ENCODE measurements at regions not wholly inside any gene's neighbourhood (a gene's known extent, or its start where the extent isn't known, plus 50 kb on each side); places are given as distances from the start of the nearest gene placed in this dataset.

GRCh38 chr6:92538275-92538674, 881.1 kb downstream of the EPHA7 start:
- DNase-seq (ENCODE audit: low read depth) = peak; percentile 98

GRCh38 chr6:92534109-92534508, 885.2 kb downstream of the EPHA7 start:
- no peak for DNase-seq (ENCODE audit: low read depth)

DNA sequence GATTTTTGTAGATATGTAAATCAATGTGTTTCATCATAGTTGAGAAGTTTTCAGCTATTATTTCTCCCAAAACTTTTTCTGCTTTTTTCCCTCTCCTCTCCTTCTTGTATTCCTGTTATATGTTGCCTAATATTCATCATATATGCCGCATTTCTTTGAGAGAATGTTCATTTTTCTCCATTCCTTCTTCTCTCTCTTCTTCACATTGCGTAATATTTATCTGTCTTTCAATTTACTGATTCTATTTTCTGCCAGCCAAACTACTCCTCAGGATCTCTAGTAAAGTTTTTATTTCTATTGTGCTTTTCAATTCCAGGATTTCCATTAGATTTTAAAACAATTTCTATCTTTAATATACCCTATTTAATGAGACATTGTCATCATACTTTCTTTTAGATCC, 896.8 kb downstream of the EPHA7 start:
- DNase-seq (ENCODE audit: low read depth) = no peak

- DNase-seq (ENCODE audit: low read depth) = peak; percentile 18
Observed at GRCh38 chr6:92521553-92521952, 897.8 kb downstream of the EPHA7 start.

DNA sequence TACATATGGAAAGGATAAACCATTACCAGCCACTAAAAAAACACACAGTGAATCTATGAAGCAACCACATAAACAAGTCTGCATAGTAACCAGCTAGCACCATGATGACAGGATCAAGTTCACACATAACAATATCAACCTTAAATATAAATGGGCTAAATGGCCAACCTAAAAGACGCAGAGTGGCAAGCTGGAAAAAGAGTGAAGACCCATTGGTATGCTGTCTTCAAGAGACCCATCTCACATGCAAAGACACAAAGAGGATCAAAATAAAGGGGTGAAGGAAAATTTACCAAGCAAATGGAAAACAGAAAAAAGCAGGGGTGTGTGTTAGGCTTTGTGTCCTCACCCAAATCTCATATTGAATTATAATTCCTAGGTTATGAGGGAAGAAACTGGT, 909.2 kb downstream of the EPHA7 start:
- no peak for DNase-seq (ENCODE audit: low read depth)

- peak; percentile 55 for DNase-seq (ENCODE audit: low read depth)
Observed at GRCh38 chr6:92507552-92507951, 911.8 kb downstream of the EPHA7 start.

- DNase-seq (ENCODE audit: low read depth) = no peak
Observed at GRCh38 chr6:92504509-92504908, 914.9 kb downstream of the EPHA7 start.

DNA sequence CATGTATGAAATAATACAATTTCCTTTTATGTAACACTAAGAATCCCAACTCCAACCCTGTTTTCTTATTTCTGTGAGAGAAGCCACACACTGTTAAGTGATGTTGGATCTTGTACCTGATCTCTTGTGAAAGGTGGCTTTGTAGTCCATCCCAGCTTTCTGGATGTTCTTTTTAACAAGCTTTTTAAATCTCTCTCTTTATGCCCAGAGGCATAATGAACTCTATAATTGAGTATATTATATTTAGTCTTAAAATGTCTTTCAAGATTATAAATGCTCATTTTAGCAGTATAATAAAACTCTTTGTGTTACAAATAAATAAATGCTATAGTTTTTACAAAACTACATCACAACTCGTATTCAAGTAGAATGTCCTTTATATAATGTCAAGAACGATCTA, 922.1 kb downstream of the EPHA7 start:
- DNase-seq (ENCODE audit: low read depth) = no peak

DNA sequence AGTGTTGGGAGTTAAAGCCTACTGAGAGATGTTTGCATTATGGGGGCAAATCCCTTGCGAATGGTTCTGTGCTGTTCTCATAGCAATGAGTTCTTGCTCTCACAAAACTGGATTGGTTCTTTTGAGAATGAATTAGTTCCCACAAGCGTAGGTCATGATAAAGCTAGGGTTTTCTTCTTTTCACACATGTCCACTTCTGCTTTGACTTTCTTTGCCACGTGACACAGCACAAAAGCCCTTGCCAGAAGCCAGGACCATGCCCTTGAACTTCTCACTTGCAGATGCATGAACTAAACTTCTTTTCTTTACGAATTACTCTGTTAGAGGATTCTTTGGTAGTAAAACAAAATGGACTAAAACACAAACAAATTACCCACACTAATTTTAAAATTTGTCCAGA, 922.8 kb downstream of the EPHA7 start:
- no peak for DNase-seq (ENCODE audit: low read depth)

DNA sequence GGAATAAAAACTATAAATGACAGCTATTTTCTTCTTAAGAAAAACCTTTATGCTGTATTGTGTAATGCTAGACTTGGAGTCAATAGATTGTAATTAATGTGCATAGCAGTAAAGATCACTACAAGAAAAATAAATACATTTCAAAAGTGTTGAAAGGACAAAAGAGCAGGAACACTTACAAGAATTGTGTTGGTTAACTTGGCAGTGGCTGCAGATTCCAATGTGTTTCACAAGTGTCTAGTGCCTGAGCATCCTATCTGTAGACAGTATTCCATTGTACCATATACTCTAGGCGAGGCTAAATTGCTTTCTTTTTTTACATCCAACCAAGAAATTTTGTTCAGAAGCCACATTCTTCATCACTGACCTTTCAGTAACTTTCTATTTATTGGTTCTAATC, 924.1 kb downstream of the EPHA7 start:
- DNase-seq (ENCODE audit: low read depth) = peak; percentile 71

GRCh38 chr6:92485487-92485886, 933.9 kb downstream of the EPHA7 start:
- DNase-seq (ENCODE audit: low read depth) = no peak

GRCh38 chr6:92479831-92480230, 939.5 kb downstream of the EPHA7 start:
- peak; percentile 37 for DNase-seq (ENCODE audit: low read depth)

- no peak for DNase-seq (ENCODE audit: low read depth)
Observed at GRCh38 chr6:92473056-92473455, 946.3 kb downstream of the EPHA7 start.

- no peak for DNase-seq (ENCODE audit: low read depth)
Observed at GRCh38 chr6:92469186-92469828, 950.1 kb downstream of the EPHA7 start.

- no peak for DNase-seq (ENCODE audit: low read depth)
Observed at GRCh38 chr6:92468066-92468465, 951.3 kb downstream of the EPHA7 start.

DNA sequence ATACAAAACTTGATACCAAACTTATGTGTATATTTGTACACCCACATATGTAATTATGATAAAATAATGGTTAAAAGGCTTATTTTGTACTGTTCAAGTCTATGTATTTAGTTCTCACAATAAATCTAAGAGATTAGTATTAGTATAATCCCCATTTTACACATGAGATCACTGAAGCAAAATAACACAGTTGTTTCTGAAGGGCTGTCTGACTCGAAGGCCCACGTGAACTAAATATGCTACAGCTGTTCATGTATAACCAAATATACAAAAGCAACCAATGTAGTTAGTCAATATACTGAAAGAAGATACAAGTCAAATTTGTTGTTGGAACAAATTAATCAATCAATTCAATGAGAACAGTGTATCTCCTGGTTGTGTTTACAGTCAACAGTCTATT, 959.2 kb downstream of the EPHA7 start:
- no peak for DNase-seq (ENCODE audit: low read depth)

DNA sequence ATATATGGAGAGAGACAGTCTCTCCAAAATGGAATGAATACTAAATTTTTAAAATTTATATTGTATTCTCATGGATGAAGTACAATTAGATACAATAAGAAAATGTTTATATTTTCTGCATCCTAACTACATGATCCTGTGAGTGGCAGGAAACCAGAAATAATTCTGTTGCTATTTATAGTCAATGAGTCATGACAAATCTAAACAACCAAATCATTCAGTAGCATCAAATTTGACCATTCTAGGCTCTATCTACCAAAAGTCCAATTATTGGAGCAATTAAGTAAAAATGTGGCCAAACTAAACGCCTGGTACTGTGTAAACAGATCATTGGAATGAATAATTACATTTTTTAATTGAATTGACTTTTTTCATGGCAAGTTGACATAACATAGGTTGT, 959.8 kb downstream of the EPHA7 start:
- no peak for DNase-seq (ENCODE audit: low read depth)

DNA sequence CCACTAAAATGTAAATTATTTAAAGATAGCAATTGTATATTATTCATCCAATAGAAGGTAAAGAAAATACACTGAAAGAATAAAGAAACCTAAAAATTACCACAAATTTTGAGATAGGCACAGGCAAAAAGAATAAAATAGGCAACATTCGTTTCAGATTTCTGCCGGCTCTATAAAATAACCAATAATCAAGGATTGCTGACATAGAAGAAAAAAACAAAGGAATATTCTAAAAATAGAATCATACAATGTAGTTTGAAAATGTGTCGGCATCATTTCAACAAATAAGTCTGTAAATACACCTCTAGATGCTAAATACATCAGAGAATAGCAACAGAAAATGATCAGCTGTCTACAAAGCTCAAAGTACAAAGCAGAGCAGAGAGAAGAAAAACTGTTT, 973.3 kb downstream of the EPHA7 start:
- DNase-seq (ENCODE audit: low read depth) = no peak

- DNase-seq (ENCODE audit: low read depth) = no peak
Observed at GRCh38 chr6:92433911-92434310, 985.4 kb downstream of the EPHA7 start.

DNA sequence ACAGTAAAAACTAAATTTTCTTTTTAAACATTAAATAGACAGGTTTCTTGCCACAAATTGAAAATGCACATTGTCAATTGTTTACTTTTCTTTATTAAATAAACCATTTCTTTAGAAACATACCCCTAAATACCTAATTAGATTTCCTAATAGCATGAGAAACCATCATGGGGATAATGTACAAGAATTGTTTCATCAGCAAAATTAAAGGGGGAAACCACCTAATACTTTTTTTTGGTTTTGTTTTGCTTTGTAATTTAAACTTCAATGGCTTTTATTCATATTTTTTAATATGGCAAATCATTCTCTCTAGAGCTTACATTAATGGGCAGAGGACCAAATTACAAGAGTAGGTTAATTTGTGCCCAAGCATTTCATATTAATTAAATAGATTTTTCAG, 987.9 kb downstream of the EPHA7 start:
- no peak for DNase-seq (ENCODE audit: low read depth)

- peak; percentile 55 for DNase-seq (ENCODE audit: low read depth)
Observed at GRCh38 chr6:92428448-92428847, 990.9 kb downstream of the EPHA7 start.

- peak; percentile 91 for DNase-seq (ENCODE audit: low read depth)
Observed at GRCh38 chr6:92427453-92427852, 991.9 kb downstream of the EPHA7 start.

DNA sequence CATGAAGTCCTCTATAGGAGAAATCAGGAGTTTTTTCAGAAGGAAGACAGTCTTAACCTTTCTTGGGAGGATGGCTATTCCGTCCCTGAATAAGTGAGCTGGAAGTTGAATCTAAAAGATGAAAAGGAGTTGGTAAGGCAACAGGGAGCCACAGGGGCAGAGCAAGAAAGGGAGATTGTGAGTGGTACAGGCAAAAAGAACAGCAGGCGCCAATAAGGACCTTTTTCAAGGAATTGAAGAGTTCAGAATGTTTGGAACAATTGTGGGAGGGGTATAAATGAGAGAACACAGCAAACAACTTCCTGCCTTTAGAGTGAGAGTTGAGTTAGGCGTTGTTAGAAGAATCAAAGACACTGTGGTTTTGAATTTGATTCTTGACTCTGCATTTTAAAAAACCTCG, 1003.7 kb downstream of the EPHA7 start:
- DNase-seq (ENCODE audit: low read depth) = no peak

DNA sequence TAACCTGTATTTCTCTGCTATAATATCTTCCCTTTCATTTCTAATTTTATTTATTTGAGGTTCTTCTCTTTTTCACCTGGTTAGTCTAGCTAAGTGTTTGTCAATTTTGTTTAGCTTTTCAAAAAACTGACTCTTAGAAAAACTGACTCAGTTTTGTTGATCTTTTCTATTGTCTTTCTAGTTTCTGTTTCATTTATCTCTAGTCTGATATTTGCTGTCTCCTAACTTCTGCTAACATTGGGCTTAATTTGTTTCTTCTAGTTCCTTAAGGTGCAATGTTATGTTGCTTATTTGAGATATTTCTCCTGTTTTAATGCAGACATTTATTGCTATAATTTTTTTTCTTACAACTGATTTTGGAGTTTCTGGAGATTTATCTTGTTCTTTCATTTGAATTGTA, 1011.0 kb downstream of the EPHA7 start:
- no peak for DNase-seq (ENCODE audit: low read depth)

GRCh38 chr6:92404281-92404680, 1015.1 kb downstream of the EPHA7 start:
- DNase-seq (ENCODE audit: low read depth) = no peak

Measured in renal cortical epithelial cell (primary cell).